Osteocyte (in vitro differentiated cells): ENCODE measurements at regions not wholly inside any gene's neighbourhood (a gene's known extent, or its start where the extent isn't known, plus 50 kb on each side); places are given as distances from the start of the nearest gene placed in this dataset.

Source experiments
- DNase-seq: peaks from one replicate; pipeline ENCODE4 v3.0.0; 2021; ENCODE audit warnings: mixed read lengths; ENCODE audit not compliant: unreplicated experiment; ENCODE audit errors: extremely low spot score
- H3K27ac Mint-ChIP-seq: one replicate; pipeline ENCODE4 v1.8.0; 2021; ENCODE audit warnings: mild to moderate bottlenecking, mixed read lengths; ENCODE audit not compliant: unreplicated experiment
- H3K27me3 Mint-ChIP-seq: one replicate; pipeline ENCODE4 v1.8.0; 2021; ENCODE audit warnings: mixed read lengths; ENCODE audit not compliant: unreplicated experiment
- H3K36me3 Mint-ChIP-seq: one replicate; pipeline ENCODE4 v1.8.0; 2021; ENCODE audit warnings: mixed read lengths; ENCODE audit not compliant: unreplicated experiment
- H3K4me1 Mint-ChIP-seq: one replicate; pipeline ENCODE4 v1.8.0; 2021; ENCODE audit warnings: mixed read lengths; ENCODE audit not compliant: unreplicated experiment
- H3K4me3 Mint-ChIP-seq: one replicate; pipeline ENCODE4 v1.8.0; 2021; ENCODE audit warnings: mild to moderate bottlenecking, moderate library complexity, mixed read lengths; ENCODE audit not compliant: unreplicated experiment
- H3K9me3 Mint-ChIP-seq: one replicate; pipeline ENCODE4 v1.8.0; 2021; ENCODE audit warnings: mixed read lengths; ENCODE audit not compliant: unreplicated experiment
- CTCF ChIP-seq: fragments of 200-600 bp; sonication (generic); IDR thresholded peaks from 2 replicates; pipeline ENCODE4 v1.5.0; 2021; ENCODE audit warnings: antibody characterized with exemption, mild to moderate bottlenecking, moderate library complexity

DNA sequence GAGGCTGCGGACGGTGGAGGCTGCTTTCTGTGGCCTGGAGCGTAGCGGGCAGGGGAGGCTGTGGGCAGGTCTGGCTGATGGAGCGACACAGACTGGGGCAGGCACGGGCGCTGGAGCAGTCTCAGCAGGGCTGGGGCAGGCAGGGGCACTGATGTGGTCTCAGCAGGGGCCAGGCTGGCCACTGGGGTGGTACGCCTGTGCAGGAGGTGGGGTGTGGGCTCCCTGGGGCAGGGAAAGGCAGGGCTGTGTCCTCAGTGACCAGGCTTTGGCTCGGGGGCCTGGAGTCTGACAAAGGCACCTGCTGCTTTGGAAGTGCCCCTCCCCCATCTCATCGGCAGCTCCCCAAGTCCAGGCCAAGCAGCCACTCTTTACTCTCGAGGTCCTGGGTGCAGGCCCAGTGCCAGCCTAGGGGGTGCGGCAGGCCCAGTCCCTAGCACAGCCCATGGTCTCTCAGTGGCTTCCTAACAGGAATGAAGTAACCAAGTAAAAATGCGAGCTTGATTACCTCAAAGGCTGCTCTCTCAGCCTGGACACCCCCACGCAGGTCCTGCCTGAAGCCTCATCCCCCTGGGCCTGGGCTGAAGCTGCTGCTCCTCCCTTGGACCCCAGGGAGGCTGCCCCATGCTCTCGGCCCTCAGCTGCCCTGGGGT lies 55.5 kb downstream of the ADRA2C start:
- Mint-ChIP-seq H3K9me3 (no peaks in the 10 kb centered on the region), H3K36me3 (no peaks in the 10 kb centered on the region), H3K27me3 (peaks cover 5% of the 10 kb centered on the region), H3K4me1 (peaks cover 10% of the 10 kb centered on the region), H3K27ac (no peak overlapping the region), H3K4me3 (no peak overlapping the region)
- TF ChIP-seq CTCF: no peak
- no peak for DNase-seq

DNA sequence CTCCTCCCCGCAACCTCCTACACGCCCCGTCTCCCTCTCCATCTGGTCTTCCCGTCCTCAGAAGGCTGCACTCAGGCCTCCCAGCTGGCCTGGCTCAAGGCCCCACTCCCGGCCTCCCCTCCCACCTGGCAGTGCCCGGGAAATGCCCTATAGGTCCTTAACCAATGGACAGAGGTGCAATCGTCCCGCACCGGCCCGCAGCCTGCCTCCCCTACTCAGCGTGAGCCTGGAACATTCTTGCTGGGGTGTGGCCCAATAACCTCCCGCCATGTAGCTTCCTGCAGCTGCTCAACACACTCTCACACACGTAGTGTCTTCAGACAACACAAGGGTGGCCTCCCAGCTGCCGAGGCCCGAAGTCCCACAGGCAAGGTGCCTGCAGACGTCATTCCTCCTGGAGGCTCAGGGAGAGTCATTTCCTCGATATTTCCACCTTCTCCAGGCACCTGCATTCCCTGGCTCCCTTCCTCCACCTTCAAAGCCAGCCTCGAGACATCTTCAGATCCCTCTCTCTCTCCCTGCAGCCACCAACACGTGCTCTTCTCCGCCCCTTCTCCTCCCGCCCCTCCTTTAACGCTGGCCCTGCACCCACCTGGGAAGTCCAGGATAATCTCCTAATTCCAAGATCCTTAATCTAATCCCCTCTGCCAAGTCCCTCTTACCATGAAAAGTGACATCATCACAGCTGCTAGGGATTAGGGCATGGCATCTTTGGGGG lies 56.2 kb downstream of the ADRA2C start:
- TF ChIP-seq CTCF: no peak
- H3K9me3 Mint-ChIP-seq: no peaks in the 10 kb centered on the region
- no peak overlapping the region for H3K4me3 Mint-ChIP-seq
- no peak overlapping the region for H3K27ac Mint-ChIP-seq
- peaks cover 10% of the 10 kb centered on the region for H3K4me1 Mint-ChIP-seq
- H3K36me3 Mint-ChIP-seq: no peaks in the 10 kb centered on the region
- H3K27me3 Mint-ChIP-seq: peaks cover 5% of the 10 kb centered on the region
- DNase-seq: no peak

DNA sequence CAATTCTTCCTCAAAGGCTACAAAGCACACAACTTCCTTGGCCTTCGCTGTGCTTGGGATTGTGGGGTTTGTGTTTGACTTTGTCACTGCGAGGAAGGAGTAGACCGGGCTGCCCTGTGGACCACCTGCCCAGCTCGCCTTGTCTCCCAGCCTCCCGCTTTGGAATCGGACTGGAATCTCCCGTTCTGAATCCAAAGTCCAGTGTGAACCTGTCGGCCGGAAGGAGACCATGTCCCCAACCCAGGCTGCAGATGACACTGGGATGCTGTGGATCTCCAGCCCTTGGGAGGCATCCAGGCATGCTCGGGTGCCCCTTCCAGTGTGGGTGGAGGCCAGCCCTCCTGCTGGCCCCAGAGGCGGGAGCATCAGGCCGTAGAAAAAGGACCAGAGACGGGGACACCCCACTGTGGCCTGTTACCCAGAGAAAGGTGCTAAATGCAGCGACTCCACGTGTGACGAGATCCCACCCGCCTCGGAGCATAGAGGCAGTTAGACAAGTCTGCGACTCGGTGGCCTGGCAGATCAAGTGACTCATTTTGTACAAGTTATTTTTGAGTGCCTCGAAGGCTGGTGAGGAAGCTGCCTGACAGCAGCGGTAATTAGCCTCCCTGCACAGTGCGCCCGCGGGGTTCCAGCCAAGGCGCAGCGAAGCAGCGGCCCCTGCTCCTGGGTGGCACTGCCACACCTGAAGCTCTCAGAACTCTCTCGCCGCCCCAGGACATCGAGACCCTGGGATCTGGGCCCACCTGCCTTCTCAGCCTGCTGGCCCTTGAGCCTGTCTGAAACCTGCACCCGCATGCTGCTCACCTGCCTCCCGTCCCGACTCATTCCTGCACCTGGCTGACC lies 57.5 kb downstream of the ADRA2C start:
- Mint-ChIP-seq H3K27ac (no peak overlapping the region), H3K4me1 (peaks cover 10% of the 10 kb centered on the region), H3K36me3 (no peaks in the 10 kb centered on the region), H3K4me3 (no peak overlapping the region), H3K27me3 (peaks cover 5% of the 10 kb centered on the region), H3K9me3 (no peaks in the 10 kb centered on the region)
- TF ChIP-seq CTCF: no peak
- no peak for DNase-seq

DNA sequence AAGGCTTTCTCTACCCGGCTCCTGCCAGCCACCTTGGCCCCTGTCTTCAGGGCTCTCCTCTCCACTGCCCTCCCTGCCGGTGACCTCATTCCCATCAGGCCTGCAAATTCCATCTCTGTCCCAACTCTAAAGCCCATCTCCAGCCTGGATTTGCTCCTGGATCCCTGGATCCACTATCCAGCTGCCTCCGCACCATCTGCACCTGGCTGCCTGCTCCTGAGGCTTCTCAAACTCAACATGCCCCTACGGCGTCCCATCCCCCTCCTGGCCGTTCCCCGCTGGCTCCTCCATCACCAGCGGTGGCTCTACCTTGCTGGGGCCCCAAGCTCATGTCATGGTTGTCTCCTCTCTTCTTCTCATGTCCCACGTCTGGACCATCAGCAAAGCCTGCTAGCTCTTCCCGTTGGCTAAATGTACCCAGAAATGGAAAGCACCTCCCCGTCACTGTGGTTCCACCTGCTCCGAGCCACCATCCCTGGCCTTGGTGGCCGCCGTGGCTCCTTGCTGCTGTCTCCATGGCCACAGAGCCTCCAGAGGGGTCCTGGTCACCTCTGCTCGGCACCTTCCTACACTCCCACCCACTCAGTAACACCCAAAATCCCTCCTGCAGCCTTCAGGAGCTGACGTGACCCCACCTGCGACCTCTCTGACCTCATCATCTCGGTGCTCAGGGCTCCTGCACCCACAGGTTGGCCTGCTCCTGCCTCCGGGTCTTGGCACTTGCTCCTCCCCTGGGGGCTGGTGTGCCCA lies 58.5 kb downstream of the ADRA2C start:
- DNase-seq: no peak

More for the DNA sequence above, 58.5 kb downstream of the ADRA2C start:
- Mint-ChIP-seq H3K27me3 (peaks cover 5% of the 10 kb centered on the region), H3K4me1 (peaks cover 10% of the 10 kb centered on the region), H3K9me3 (no peaks in the 10 kb centered on the region), H3K27ac (no peak overlapping the region), H3K4me3 (no peak overlapping the region), H3K36me3 (no peaks in the 10 kb centered on the region)
- no peak for TF ChIP-seq CTCF
